GM18907 (cell line): ENCODE measurements at regions not wholly inside any gene's neighbourhood (a gene's known extent, or its start where the extent isn't known, plus 50 kb on each side); places are given as distances from the start of the nearest gene placed in this dataset.
A peak's percentile ranks its signal among the peaks of the same experiment; 100 is the strongest.

Source experiments
- ATAC-seq: cut with Tn5 transposase; IDR thresholded peaks from one replicate; pipeline ENCODE4 v1.9.1; 2021; ENCODE audit warnings: mild to moderate bottlenecking, moderate library complexity; ENCODE audit not compliant: unreplicated experiment

DNA sequence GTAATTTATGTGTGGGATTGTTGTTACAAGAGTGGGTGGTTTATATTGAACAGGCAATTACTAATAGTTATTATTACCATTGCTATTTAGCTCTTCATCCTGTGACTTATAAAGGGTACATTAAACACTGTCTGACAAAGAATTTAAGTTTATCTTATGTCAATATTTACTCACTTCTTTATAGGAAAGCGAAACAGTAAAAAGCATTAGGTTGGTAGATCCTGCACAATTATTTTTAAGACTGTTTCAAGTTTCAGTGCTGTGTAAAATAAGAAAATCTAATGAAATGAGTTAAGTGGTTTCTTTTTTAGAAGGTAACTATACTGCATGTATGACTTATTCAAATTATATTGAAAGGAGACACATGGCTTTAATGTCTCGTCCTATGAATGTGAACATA lies 135.8 kb upstream of the MAP3K7 start:
- no peak for ATAC-seq

DNA sequence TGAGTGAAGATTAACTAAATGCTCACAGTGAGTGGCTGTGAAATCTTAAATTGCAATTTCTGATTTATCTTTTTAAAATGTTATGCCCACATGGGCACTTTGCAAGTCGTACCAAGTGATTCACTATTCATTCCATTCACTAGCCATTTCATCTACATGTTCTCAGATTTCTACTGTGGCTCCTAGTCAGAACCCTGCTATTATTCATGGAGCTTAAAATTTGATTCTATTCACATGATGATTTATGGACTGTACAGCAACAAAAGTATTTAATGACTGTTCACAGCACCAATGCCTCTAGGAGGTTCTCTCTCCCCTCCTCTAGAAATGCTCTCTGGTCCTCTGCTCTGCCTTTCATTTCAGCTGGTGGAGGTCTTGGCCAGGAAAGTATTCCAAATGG lies 133.5 kb upstream of the MAP3K7 start:
- ATAC-seq: no peak

DNA sequence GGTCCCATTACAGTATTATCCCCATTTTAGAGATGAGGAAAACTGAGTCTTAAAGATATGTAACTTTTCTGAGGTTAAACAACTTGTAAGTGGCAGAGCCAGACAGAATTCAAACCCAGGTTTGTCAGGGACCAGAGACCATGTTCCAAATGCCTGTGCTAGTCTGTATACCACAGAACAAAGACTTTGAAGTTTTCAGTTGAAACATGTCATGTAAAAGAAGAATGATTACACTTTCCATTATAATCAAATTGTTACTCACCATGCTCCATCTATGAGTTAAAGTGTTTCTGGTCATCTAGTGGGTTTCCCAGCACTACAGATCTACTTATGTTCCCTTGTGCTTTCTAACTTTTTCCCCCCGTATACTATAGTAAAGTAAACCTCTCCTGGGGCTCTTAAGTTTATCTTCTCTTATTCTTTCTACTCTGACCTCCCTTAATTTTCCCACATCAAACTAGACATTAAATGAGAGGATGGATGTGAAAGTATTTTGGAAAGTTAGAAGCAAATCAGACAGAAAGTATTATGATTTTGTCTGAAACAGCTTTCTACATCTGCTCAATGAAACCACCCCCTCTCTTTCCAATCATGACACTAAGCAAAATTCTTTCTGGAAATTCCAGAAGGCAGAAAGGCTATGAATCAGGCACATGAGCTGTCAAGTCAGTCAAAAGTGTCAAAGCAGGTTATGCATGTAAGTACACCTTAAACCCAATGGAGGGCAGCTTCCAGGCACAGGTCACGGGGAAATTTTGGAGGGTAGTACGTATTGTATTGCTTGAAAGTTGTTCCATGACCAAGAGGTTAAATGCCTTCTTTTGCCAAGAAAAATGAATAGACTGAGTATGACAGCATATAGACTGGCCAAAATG lies 132.7 kb upstream of the MAP3K7 start:
- no peak for ATAC-seq

DNA sequence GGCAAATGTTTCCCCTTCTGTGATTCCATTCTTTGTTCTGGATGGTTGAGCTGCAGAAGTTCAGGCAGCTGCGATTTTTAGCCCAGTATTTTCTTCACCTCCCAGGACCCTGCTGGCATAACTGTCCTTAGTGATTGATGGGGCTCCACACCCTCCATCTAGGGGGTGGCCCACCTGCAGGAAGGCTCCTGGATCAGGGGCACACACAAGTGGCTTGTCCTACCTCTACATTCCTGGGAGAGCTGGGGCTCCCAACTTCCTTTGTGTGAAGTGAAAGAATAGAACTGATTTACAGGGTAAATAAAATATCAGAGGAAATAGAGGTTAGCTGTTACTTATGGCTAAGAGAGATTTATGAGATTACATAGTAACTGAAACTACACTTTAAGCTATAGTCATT lies 129.5 kb upstream of the MAP3K7 start:
- ATAC-seq: no peak

GRCh38 chr6:90715093-90715655 lies 128.3 kb upstream of the MAP3K7 start:
- ATAC-seq: no peak

DNA sequence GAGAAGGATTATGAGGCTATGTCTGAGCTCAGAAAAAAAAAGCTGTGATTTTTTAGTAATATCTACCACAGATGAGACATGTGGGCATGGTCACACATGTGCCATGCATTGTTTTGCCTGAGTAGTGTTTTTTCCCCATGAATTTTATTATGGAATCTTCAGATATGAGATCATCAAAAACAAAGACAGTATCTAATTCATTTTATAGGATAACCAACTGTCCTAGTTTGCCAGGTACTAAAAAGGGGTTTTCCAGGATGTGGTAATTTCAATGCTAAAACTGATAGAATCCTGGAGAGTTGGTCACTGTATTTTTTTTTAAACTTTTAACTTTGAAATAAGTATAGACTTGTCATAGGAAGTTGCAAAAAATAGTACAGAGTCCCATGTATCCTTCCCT lies 127.4 kb upstream of the MAP3K7 start:
- no peak for ATAC-seq

- ATAC-seq: no peak
Observed at GRCh38 chr6:90712114-90712513, 125.2 kb upstream of the MAP3K7 start.

DNA sequence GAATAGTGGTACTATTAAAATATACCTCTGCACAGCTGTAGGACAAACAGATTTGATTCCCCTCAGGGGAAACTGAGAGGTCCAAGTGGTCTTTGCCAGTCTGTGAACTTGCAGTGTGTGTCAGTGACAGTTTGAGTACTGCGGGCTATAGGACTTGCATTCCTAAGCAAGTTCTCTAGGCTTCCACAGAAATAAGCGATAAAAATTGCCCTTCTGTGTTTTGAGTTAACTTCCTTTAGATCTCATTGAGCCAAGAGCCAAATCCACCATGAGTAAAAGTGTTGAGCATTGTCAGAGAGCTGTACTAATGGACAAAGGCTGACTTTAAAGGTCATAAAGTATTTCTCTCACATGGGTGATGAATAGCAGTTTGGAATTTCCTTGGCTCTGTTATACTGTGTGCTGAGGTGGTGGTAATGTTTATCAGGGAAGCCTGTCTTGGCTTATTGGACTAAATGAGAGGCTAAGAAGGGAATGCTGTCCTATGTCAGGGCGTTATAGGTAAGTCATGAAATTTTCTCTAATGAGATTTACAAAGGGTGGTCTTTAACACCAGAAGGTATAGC lies 122.6 kb upstream of the MAP3K7 start:
- ATAC-seq: no peak

- ATAC-seq: no peak
Observed at GRCh38 chr6:90708206-90708737, 121.4 kb upstream of the MAP3K7 start.

DNA sequence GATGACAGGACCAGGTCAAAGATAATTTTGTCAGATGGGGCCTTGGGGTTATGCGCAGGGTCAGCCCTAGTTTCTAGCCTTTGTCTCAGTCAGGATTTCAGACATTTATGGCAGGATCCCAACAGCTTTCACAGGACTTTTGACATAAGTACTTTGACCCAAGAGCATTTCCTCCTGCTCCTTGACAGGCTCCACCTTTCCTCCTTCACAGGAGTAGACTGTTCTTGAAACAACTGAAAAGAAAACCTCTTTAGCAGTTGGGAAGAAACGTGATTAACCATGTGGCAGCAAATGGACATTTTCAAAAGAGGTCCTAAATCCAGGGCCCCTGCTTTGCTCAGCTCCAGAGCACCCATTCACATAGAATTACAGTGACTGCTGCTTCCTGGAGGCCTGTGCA lies 120.4 kb upstream of the MAP3K7 start:
- ATAC-seq: no peak

DNA sequence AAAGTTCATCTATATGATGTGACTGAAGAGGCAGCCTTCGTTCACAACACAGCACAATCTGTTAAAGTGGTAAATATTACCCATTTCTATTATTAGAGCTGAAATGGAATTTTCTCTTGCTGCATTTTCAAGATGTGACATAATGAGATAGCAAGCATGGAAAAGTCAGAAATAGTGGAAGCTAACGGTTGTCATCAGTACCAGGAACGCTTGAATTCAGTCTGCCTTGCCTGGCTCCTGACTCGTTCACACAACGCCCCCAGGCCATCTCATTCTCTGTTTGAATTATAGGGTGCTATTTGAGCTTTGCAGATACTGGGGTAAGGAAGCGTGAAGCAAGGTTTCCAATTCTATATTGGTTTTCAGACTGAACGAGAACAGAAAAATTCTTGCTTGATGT lies 116.5 kb upstream of the MAP3K7 start:
- ATAC-seq: no peak

GRCh38 chr6:90701926-90702325 lies 115.1 kb upstream of the MAP3K7 start:
- ATAC-seq: no peak

- peak; percentile 94 for ATAC-seq
Observed at GRCh38 chr6:90701146-90701781, 114.4 kb upstream of the MAP3K7 start.

DNA sequence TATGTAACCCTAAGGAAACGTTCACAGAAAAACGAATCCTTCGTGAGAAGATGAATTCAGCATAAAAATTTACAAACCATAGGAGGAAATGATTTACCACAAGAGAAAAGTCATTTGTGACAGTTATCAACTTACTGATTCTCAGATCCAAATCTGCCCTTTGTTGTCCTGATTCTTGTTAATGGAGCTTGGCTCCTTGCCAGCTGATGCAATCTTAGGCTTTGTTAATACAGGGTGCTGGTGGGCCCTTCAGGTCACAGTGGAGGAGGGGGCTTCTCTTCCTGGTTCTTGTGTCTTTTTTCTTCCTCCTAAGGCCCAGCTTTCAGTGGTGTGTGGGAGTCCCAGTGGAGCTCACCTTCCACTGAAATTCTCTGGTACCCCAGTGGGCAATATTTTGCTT lies 108.4 kb upstream of the MAP3K7 start:
- no peak for ATAC-seq

- ATAC-seq: no peak
Observed at GRCh38 chr6:90694802-90695201, 107.9 kb upstream of the MAP3K7 start.

DNA sequence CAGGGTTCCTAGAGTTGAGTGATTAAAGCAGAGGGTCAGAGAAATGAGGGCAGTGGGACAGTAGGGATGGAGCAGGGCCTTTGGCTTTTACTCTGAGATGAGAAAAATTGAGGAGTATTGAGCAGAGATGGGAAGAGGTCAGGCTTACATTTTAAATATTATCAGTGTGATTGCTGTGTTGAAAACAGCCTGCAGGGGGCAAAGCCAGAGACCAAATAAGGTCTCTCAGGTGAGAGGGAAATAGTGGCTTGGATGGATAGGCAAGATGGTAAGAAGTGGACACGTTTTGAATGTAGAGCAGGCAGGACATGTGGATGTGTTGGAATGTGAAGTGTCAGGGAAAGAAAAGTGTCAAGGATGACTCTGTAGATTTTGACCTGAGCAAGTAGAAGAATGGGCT lies 105.0 kb upstream of the MAP3K7 start:
- no peak for ATAC-seq

DNA sequence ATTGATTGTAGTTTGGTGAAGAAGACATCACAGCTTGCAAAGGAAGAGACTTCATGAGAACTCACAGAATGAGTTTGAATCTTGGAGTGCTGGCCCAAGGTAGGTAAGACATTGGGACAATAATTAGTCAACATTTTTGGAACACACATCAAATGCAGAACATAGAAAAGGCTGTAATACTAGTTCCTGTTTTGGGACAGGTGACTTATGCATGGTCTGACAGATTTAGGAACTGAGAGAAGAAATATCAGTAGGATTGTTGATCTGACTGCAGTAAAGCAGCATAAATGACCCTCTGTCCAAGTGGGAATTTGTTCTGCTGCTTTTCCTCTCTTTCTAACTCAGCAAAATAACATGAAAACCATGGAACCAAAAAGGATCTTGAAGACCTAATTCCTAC lies 102.3 kb upstream of the MAP3K7 start:
- ATAC-seq: no peak

- ATAC-seq: no peak
Observed at GRCh38 chr6:90687775-90688380, 101.0 kb upstream of the MAP3K7 start.

DNA sequence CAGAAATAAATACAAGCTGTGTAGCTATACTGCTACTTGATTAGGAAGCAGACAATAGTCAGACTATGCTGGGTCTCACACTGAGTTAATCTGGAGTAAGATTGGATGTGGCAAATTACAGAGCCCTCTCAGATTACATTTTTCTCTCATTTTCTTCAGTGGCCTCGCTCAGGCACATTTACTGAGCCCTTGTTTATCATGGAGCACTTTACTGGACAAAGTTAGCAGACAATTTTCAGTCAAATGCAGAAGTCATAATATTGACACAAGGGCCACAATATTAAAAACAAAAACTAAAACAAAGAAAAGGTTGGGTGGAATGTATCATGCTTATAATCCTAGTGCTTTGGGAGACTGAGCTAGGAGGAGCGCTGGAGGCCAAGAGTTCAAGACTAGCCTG lies 95.0 kb upstream of the MAP3K7 start:
- no peak for ATAC-seq

DNA sequence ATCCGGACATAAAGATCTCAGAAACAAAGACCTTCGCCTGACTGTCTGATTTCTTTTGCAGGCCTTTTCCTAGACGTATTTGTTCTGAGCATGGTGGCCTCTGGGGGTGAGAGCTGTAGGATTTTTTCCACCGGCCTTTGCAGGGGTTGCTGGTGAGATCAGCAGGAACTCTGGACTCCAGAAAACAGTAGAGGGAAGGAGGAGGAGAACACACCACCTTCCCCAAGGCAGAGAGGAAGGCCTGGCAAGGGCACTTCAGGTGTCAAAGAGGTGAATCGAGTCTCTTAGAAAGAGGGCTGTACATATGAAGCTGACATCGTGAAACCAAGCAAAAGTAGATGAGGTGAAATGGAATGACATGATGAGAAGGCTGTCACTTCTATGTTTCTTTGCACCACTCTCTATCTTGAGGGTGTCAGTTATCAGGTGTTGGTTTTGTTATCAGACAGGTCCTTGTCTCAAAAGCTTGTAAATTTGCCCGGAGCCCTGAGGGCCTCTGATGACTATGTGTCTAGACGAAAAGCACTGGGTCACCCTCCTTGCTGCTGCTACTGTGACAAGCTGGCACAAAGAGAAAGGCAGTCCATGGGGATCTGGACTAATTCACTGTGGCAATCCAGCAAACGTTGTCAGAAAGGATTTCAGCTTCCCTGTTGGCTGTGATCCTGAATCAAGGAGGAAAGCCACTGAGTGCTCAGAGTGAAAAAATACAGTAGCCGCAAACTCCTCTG lies 91.3 kb upstream of the MAP3K7 start:
- ATAC-seq: no peak

DNA sequence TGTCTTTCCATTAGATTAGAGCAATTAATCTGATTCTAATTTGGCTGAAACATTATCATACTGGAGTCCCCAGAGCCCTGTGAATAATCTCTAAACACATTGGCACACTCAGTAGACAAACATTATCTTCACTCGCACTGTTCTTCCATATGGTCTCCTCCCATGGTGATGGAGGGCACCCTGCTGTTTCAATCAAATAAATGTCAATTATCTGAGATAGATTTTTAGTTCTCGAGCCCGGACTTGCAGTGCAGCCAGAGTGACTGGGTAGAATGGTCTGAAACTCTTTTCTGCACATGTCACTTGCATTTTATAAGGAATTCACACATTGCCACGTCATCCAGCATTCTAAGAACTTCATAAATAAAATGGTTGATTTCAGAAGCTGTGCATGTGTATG lies 90.6 kb upstream of the MAP3K7 start:
- ATAC-seq: no peak
